ENCODE measurements at regions not wholly inside any gene's neighbourhood (a gene's known extent, or its start where the extent isn't known, plus 50 kb on each side); places are given as distances from the start of the nearest gene placed in this dataset.

DNA sequence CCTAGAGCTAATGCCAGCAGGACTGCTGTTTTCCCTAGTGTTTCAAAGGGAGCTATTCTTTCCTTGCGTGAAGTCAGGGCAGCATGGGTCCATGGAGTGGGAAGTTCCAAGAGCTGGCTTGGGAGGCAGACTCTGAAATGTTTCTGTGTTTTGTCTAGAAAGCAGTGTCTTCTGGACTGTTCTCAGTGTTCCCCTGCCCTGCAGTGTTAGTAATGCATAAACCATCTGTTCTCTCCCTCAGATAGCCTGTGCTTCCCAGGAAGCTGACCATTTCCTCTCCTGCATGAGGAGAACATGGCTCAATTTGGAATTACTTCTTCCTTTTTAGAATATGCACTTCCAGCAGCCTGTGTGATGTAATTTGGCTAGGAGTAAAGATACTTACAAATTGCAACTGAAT is 116.7 kb upstream of the CXCL13 start:
- Histone ChIP-seq H3K79me1 (ENCODE audit: insufficient read depth, low read depth, low read length, poor library complexity, severe bottlenecking) (no peaks in the 10 kb centered on the region), H2BK12ac (ENCODE audit: insufficient read length, low read depth, low read length) (no peak overlapping the region), H3K4ac (ENCODE audit: low read depth, low read length) (no peak overlapping the region), H2BK15ac (ENCODE audit: low read depth, low read length) (no peak overlapping the region), H4K5ac (ENCODE audit: insufficient read length, low read depth, low read length) (no peak overlapping the region), H3K27ac (ENCODE audit: insufficient read length, low read depth, low read length) (no peak overlapping the region), H3K4me1 (ENCODE audit: insufficient read depth, low read length) (no peaks in the 10 kb centered on the region), H3K23me2 (ENCODE audit: insufficient read length, low read depth, low read length, poor library complexity, severe bottlenecking) (no peaks in the 10 kb centered on the region), H3K56ac (ENCODE audit: insufficient read length, low read depth, low read length) (no peak overlapping the region), H4K20me1 (ENCODE audit: control insufficient read depth, insufficient read depth, insufficient read length) (no peaks in the 10 kb centered on the region), H4K8ac (replicated peaks; ENCODE audit: insufficient read length, low read depth, low read length) (no peak overlapping the region), H2BK120ac (ENCODE audit: low read depth, low read length, poor library complexity, severe bottlenecking) (no peak overlapping the region), H3K79me2 (ENCODE audit: insufficient read depth, low read length) (no peaks in the 10 kb centered on the region), H3K9ac (ENCODE audit: extremely low read depth, insufficient read length, low read length) (no peak overlapping the region), H2AFZ (ENCODE audit: low read length) (no peak overlapping the region), H2BK20ac (ENCODE audit: low read depth, low read length, poor library complexity, severe bottlenecking) (no peak overlapping the region), H3T11ph (ENCODE audit: low read length) (no peak overlapping the region), H3K9me3 (ENCODE audit: control insufficient read depth, low read depth, low read length) (no peaks in the 10 kb centered on the region), H4K91ac (ENCODE audit: insufficient read length, low read depth, low read length) (no peak overlapping the region), H3K4me2 (ENCODE audit: insufficient read depth, insufficient read length, low read length) (no peak overlapping the region), H3K23ac (ENCODE audit: insufficient read length, low read depth, low read length) (no peak overlapping the region), H3K18ac (ENCODE audit: insufficient read length, low read depth, low read length) (no peak overlapping the region), H3K14ac (ENCODE audit: insufficient read depth, low read length) (no peak overlapping the region), H2AK5ac (ENCODE audit: insufficient read length, low read length) (no peak overlapping the region), H3K27me3 (ENCODE audit: insufficient read depth, low read length) (no peaks in the 10 kb centered on the region), H2BK5ac (ENCODE audit: insufficient read length, low read length) (no peak overlapping the region)
- H3K36me3 Mint-ChIP-seq (ENCODE audit: insufficient read depth in 1 of 3, low read depth in 3 of 3): no peaks in the 10 kb centered on the region
- H3K27me3 Mint-ChIP-seq (ENCODE audit: low read depth): peaks cover 8% of the 10 kb centered on the region
- TF ChIP-seq, protein P1, sequence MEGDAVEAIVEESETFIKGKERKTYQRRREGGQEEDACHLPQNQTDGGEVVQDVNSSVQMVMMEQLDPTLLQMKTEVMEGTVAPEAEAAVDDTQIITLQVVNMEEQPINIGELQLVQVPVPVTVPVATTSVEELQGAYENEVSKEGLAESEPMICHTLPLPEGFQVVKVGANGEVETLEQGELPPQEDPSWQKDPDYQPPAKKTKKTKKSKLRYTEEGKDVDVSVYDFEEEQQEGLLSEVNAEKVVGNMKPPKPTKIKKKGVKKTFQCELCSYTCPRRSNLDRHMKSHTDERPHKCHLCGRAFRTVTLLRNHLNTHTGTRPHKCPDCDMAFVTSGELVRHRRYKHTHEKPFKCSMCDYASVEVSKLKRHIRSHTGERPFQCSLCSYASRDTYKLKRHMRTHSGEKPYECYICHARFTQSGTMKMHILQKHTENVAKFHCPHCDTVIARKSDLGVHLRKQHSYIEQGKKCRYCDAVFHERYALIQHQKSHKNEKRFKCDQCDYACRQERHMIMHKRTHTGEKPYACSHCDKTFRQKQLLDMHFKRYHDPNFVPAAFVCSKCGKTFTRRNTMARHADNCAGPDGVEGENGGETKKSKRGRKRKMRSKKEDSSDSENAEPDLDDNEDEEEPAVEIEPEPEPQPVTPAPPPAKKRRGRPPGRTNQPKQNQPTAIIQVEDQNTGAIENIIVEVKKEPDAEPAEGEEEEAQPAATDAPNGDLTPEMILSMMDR (conservative IDR thresholded peaks at IDR 0.05): no peak
- H3K4me3 Mint-ChIP-seq: no peak overlapping the region
- no peak for DNase-seq
- H3K4me1 Mint-ChIP-seq: no peaks in the 10 kb centered on the region
- H3K27ac Mint-ChIP-seq: no peak overlapping the region
- H3K9me3 Mint-ChIP-seq: peaks cover 0 to 29% of the 10 kb centered on the region in 2 experiments; a peak in 3 of 5 replicates
- no CpG with 5 or more reads among the region's 1 CpG for WGBS (ENCODE audit: extremely low coverage, insufficient read length, low lambda C conversion rate)
